ENCODE measurements at regions not wholly inside any gene's neighbourhood (a gene's known extent, or its start where the extent isn't known, plus 50 kb on each side); places are given as distances from the start of the nearest gene placed in this dataset.

DNA sequence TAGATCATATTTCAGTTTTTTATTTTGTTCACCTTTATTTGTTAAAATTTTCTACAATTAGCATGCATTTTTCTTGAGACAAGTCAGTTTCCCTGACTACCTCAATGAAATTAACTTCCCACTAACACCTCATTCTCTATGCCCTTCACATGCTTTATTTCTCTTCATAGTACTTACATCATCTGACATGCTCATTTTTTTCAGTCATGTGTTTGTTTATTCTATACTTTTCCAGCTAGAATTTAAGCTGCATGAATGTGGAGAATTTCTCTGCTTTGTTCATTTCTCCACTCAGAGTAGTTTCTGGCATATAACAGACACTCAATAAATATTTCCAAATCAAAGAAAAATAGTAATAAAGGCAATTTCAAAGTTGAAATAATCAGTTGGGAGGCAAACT lies 78.9 kb upstream of the SCN7A start:
- TF ChIP-seq EP300 (conservative IDR thresholded peaks at IDR 0.05; ENCODE audit: poor library complexity, severe bottlenecking) (no peak), CTCF (IDR thresholded peaks at IDR 0.05; ENCODE audit: poor library complexity, severe bottlenecking) (no peak), EZH2 (IDR thresholded peaks at IDR 0.05; ENCODE audit: borderline replicate concordance, insufficient read depth, low read length, poor library complexity, severe bottlenecking) (no peak), RAD21 (conservative IDR thresholded peaks at IDR 0.05) (no peak), TAF1 (IDR thresholded peaks at IDR 0.05; ENCODE audit: low read depth) (no peak), POLR2AphosphoS5 (IDR thresholded peaks at IDR 0.05) (no peak)
- TF ChIP-seq, protein P1, sequence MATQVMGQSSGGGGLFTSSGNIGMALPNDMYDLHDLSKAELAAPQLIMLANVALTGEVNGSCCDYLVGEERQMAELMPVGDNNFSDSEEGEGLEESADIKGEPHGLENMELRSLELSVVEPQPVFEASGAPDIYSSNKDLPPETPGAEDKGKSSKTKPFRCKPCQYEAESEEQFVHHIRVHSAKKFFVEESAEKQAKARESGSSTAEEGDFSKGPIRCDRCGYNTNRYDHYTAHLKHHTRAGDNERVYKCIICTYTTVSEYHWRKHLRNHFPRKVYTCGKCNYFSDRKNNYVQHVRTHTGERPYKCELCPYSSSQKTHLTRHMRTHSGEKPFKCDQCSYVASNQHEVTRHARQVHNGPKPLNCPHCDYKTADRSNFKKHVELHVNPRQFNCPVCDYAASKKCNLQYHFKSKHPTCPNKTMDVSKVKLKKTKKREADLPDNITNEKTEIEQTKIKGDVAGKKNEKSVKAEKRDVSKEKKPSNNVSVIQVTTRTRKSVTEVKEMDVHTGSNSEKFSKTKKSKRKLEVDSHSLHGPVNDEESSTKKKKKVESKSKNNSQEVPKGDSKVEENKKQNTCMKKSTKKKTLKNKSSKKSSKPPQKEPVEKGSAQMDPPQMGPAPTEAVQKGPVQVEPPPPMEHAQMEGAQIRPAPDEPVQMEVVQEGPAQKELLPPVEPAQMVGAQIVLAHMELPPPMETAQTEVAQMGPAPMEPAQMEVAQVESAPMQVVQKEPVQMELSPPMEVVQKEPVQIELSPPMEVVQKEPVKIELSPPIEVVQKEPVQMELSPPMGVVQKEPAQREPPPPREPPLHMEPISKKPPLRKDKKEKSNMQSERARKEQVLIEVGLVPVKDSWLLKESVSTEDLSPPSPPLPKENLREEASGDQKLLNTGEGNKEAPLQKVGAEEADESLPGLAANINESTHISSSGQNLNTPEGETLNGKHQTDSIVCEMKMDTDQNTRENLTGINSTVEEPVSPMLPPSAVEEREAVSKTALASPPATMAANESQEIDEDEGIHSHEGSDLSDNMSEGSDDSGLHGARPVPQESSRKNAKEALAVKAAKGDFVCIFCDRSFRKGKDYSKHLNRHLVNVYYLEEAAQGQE (IDR thresholded peaks at IDR 0.05; ENCODE audit: borderline replicate concordance), result no peak
